ENCODE measurements at regions not wholly inside any gene's neighbourhood (a gene's known extent, or its start where the extent isn't known, plus 50 kb on each side); places are given as distances from the start of the nearest gene placed in this dataset.

- DNase-seq (ENCODE audit: unreplicated experiment) = no peak
- Mint-ChIP-seq H3K4me1 (ENCODE audit: insufficient read depth, unreplicated experiment) (peaks cover 19% of the 10 kb centered on the region), H3K27ac (ENCODE audit: low read depth, unreplicated experiment) (no peak overlapping the region), H3K36me3 (ENCODE audit: insufficient read depth, unreplicated experiment) (peaks cover 19% of the 10 kb centered on the region), H3K9me3 (ENCODE audit: unreplicated experiment) (no peaks in the 10 kb centered on the region), H3K4me3 (ENCODE audit: unreplicated experiment) (no peak overlapping the region), H3K27me3 (ENCODE audit: insufficient read depth, unreplicated experiment) (no peaks in the 10 kb centered on the region)
- intact Hi-C loops (cut with micrococcal nuclease) = no loop called here
- no peak for TF ChIP-seq CTCF (IDR thresholded peaks at IDR 0.05; ENCODE audit: unreplicated experiment)
- ChIA-PET CTCF (interaction anchor here (0.6 to 1.1 kb wide), 2 partner anchors 21 to 110 kb away, joined by 3 read pairs; partner anchors contain the start of gene TRIM13), POLR2A (interaction anchor here (0.8 to 2.0 kb wide), 4 partner anchors 8 to 17 kb away, joined by 3 to 10 read pairs (median 4); no protein-coding TSS in a partner anchor)
- BruUV-seq (replicated peaks) = no TSS peak
Measured at GRCh38 chr13:50106559-50106958, 91.3 kb downstream of the KCNRG start.

- H3K27ac Mint-ChIP-seq (ENCODE audit: low read depth, unreplicated experiment) = no peak overlapping the region
- peaks cover 19% of the 10 kb centered on the region for H3K4me1 Mint-ChIP-seq (ENCODE audit: insufficient read depth, unreplicated experiment)
- DNase-seq (ENCODE audit: unreplicated experiment) = no peak
- POLR2A ChIA-PET = interaction anchor here (0.8 to 2.0 kb wide), 4 partner anchors 9 to 17 kb away, joined by 3 to 10 read pairs (median 4); no protein-coding TSS in a partner anchor
- BruUV-seq (replicated peaks) = no TSS peak
- H3K4me3 Mint-ChIP-seq (ENCODE audit: unreplicated experiment) = no peak overlapping the region
- no peak for TF ChIP-seq CTCF (IDR thresholded peaks at IDR 0.05; ENCODE audit: unreplicated experiment)
- intact Hi-C loops (cut with micrococcal nuclease) = no loop called here
- H3K9me3 Mint-ChIP-seq (ENCODE audit: unreplicated experiment) = no peaks in the 10 kb centered on the region
- CTCF ChIA-PET = interaction anchor here (0.6 to 1.1 kb wide), 2 partner anchors 22 to 111 kb away, joined by 3 read pairs; partner anchors contain the start of gene TRIM13
- no peaks in the 10 kb centered on the region for H3K27me3 Mint-ChIP-seq (ENCODE audit: insufficient read depth, unreplicated experiment)
- H3K36me3 Mint-ChIP-seq (ENCODE audit: insufficient read depth, unreplicated experiment) = peaks cover 19% of the 10 kb centered on the region
Measured at GRCh38 chr13:50107205-50107604, 92.0 kb downstream of the KCNRG start.

DNA sequence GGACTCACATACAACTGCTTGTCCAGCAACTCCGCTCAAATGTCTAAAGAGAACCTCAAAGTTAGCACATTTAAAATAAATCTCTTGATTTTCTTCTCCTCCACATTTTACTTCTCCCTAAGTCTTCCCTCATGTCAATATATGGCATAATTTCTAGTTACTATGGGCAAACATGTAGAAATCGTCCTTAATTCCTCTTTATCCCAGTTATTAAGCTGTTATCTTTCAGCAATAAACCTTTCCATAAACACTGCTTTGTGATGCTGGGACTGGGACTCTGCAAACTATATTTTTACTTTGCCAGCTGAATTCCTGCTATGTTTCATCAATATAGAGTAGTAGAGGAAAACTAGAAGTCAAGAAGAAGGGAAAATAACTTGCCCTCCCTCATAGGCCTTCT, 99.7 kb downstream of the KCNRG start:
- no peak for TF ChIP-seq CTCF (IDR thresholded peaks at IDR 0.05; ENCODE audit: unreplicated experiment)
- Mint-ChIP-seq H3K9me3 (ENCODE audit: unreplicated experiment) (no peaks in the 10 kb centered on the region), H3K27me3 (ENCODE audit: insufficient read depth, unreplicated experiment) (no peaks in the 10 kb centered on the region), H3K4me3 (ENCODE audit: unreplicated experiment) (no peak overlapping the region), H3K27ac (ENCODE audit: low read depth, unreplicated experiment) (no peak overlapping the region), H3K36me3 (ENCODE audit: insufficient read depth, unreplicated experiment) (peaks cover 6% of the 10 kb centered on the region), H3K4me1 (ENCODE audit: insufficient read depth, unreplicated experiment) (peaks cover 6% of the 10 kb centered on the region)
- ChIA-PET CTCF (interaction anchor here (0.5 to 0.7 kb wide), 3 partner anchors 21 to 1587 kb away, joined by 3 to 4 read pairs (median 3); partner anchors contain the start of gene SPRYD7), POLR2A (interaction anchor here (0.6 to 17.8 kb wide), 5 partner anchors 9 to 359 kb away, joined by 3 to 429 read pairs (median 3); no protein-coding TSS in a partner anchor)
- no peak for DNase-seq (ENCODE audit: unreplicated experiment)
- BruUV-seq (replicated peaks) = no TSS peak
- intact Hi-C loops (cut with micrococcal nuclease) = no loop called here

DNA sequence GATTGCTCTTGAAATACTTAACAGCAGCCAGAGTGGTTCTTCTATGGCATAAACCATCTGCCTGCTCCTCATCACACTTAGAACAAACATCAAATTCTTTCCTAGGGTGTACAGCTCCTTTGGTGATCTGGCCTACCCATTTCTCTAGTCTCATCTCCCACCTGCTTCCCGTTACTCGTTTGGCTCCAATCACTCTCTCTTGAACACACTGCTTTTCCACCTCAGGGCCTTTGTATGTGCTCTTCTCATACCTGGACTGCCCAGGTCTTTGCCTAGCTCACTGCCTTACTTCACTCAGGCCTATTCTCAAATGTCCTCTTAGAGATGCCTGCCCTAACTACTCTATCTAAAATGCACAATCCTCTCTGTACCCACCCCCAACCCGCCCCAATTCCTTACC, 100.5 kb downstream of the KCNRG start:
- intact Hi-C loops (cut with micrococcal nuclease) = no loop called here
- no peak for DNase-seq (ENCODE audit: unreplicated experiment)
- no peaks in the 10 kb centered on the region for H3K9me3 Mint-ChIP-seq (ENCODE audit: unreplicated experiment)
- H3K36me3 Mint-ChIP-seq (ENCODE audit: insufficient read depth, unreplicated experiment) = peaks cover 2% of the 10 kb centered on the region
- no peak for TF ChIP-seq CTCF (IDR thresholded peaks at IDR 0.05; ENCODE audit: unreplicated experiment)
- peaks cover 9% of the 10 kb centered on the region for H3K4me1 Mint-ChIP-seq (ENCODE audit: insufficient read depth, unreplicated experiment)
- CTCF ChIA-PET = interaction anchor here (0.5 to 0.7 kb wide), 2 partner anchors 17 to 179 kb away, joined by 3 read pairs; partner anchors contain the start of gene SPRYD7
- BruUV-seq (replicated peaks) = no TSS peak
- H3K27ac Mint-ChIP-seq (ENCODE audit: low read depth, unreplicated experiment) = no peak overlapping the region
- H3K27me3 Mint-ChIP-seq (ENCODE audit: insufficient read depth, unreplicated experiment) = no peaks in the 10 kb centered on the region
- H3K4me3 Mint-ChIP-seq (ENCODE audit: unreplicated experiment) = no peak overlapping the region
- POLR2A ChIA-PET = interaction anchor here (0.7 to 17.8 kb wide), 7 partner anchors 8 to 155 kb away, joined by 3 to 429 read pairs (median 3); no protein-coding TSS in a partner anchor
